SU-DHL-6 (cell line): ENCODE measurements at regions not wholly inside any gene's neighbourhood (a gene's known extent, or its start where the extent isn't known, plus 50 kb on each side); places are given as distances from the start of the nearest gene placed in this dataset.

Source experiments
- H2AFZ ChIP-seq: fragments of 200-600 bp; sonication (generic); 2 replicates; pipeline ENCODE4 v1.6.1; 2014; ENCODE audit warnings: low read depth, mild to moderate bottlenecking, moderate library complexity, mixed read lengths, antibody characterized with exemption, low read length; ENCODE audit not compliant: severe bottlenecking
- H3F3A ChIP-seq: fragments of 200-600 bp; shearing (Covaris generic); 2 replicates; pipeline ENCODE4 v1.6.0; 2016; ENCODE audit warnings: antibody characterized with exemption, mild to moderate bottlenecking; ENCODE audit not compliant: insufficient read depth
- H3K27ac ChIP-seq: fragments of 200-600 bp; sonication (generic); 2 replicates; pipeline ENCODE4 v1.5.1; 2016; ENCODE audit warnings: low read depth, mild to moderate bottlenecking, low read length, moderate library complexity, mixed read lengths
- H3K27me3 ChIP-seq: fragments of 200-600 bp; sonication (generic), shearing (Covaris generic); 2 replicates; pipeline ENCODE4 v1.6.0; 2014; ENCODE audit warnings: mild to moderate bottlenecking, low read length
- H3K36me3 ChIP-seq: fragments of 200-600 bp; sonication (generic); 2 replicates; pipeline ENCODE4 v1.6.1; 2014; ENCODE audit warnings: mild to moderate bottlenecking, low read length, mixed read lengths
- H3K4me2 ChIP-seq: fragments of 300-600, 200-600 bp; shearing (Covaris generic), sonication (generic); 2 replicates; pipeline ENCODE4 v1.6.0; 2014; ENCODE audit warnings: low read length, low read depth, mild to moderate bottlenecking; ENCODE audit not compliant: poor library complexity, severe bottlenecking
- H3K4me3 ChIP-seq: fragments of 200-600 bp; sonication (generic); 2 replicates; pipeline ENCODE4 v1.5.1; 2014; ENCODE audit warnings: antibody characterized with exemption, low read length, mild to moderate bottlenecking, mixed read lengths; ENCODE audit not compliant: insufficient read depth, poor library complexity, severe bottlenecking
- H3K79me2 ChIP-seq: fragments of 200-600 bp; sonication (generic); 2 replicates; pipeline ENCODE4 v1.6.1; 2014; ENCODE audit warnings: mild to moderate bottlenecking, low read length, moderate library complexity; ENCODE audit not compliant: insufficient read depth
- H3K9ac ChIP-seq: fragments of 200-600 bp; sonication (generic); 2 replicates; pipeline ENCODE4 v1.7.0; 2014; ENCODE audit warnings: mild to moderate bottlenecking, low read length
- H3K9me2 ChIP-seq: fragments of 200-600 bp; sonication (generic); replicated peaks from 2 replicates; pipeline ENCODE4 v1.6.1; 2014; ENCODE audit warnings: low read length; ENCODE audit not compliant: insufficient read depth
- H3K9me3 ChIP-seq: fragments of 200-600 bp; sonication (generic); 2 replicates; pipeline ENCODE4 v1.6.1; 2014; ENCODE audit warnings: low read length, mixed read lengths; ENCODE audit not compliant: insufficient read depth
- H4K20me1 ChIP-seq: fragments of 200-600 bp; sonication (generic); 2 replicates; pipeline ENCODE4 v1.6.1; 2014; ENCODE audit warnings: low read depth, mild to moderate bottlenecking, antibody characterized with exemption, low read length, moderate library complexity, mixed read lengths
- CTCF ChIP-seq: fragments of 200-600 bp; sonication (generic); IDR thresholded peaks from one replicate; pipeline ENCODE4 v1.5.1; 2017; ENCODE audit warnings: antibody characterized with exemption, mild to moderate bottlenecking, low read length, moderate library complexity; ENCODE audit not compliant: insufficient read depth, poor library complexity, severe bottlenecking
- EZH2phosphoT487 ChIP-seq: fragments of 200-600 bp; sonication (generic), shearing (Covaris generic); conservative IDR thresholded peaks from 2 replicates; pipeline ENCODE4 v1.6.1; 2018; ENCODE audit warnings: mild to moderate bottlenecking, antibody characterized with exemption, low read length, moderate library complexity, mixed read lengths

- H3F3A ChIP-seq: no peaks in the 10 kb centered on the region
- H3K27ac ChIP-seq: no peak overlapping the region
- no peaks in the 10 kb centered on the region for H4K20me1 ChIP-seq
- no peak overlapping the region for H3K4me3 ChIP-seq
- H3K9me3 ChIP-seq: no peaks in the 10 kb centered on the region
- no peak overlapping the region for H3K9ac ChIP-seq
- no peaks in the 10 kb centered on the region for H3K9me2 ChIP-seq
- H3K4me2 ChIP-seq: no peak overlapping the region
- H3K36me3 ChIP-seq: no peaks in the 10 kb centered on the region
- H2AFZ ChIP-seq: no peak overlapping the region
- no peaks in the 10 kb centered on the region for H3K27me3 ChIP-seq
- TF ChIP-seq EZH2phosphoT487: no peak
- H3K79me2 ChIP-seq: no peaks in the 10 kb centered on the region
These were observed 188.6 kb upstream of the SH3BP4 start for GRCh38 chr2:234763002-234763873.

DNA sequence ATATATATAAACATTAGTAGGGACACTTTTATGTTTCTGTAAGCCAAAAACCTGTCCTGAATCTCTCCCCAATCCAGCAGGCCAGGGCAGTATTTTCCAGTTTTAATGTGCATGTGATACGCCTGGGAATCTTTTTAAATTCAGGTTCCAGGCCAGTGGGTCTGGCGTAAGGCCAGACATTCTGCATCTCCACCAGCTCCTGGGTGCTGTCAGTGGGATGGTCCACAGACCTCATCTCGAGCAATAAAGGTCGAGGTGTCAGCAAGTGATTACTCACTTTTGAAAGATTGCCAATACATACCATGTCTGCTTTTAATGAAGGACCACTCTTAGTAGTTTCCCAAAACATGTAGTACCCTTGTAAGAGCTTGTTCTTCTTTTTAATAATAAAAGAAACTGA is 189.9 kb upstream of the SH3BP4 start:
- Histone ChIP-seq H3K4me2 (no peak overlapping the region), H3K4me3 (no peak overlapping the region), H2AFZ (no peak overlapping the region), H3K9me3 (no peaks in the 10 kb centered on the region), H3K9ac (no peak overlapping the region), H3K27me3 (no peaks in the 10 kb centered on the region), H3K27ac (no peak overlapping the region), H3F3A (no peaks in the 10 kb centered on the region), H4K20me1 (no peaks in the 10 kb centered on the region), H3K9me2 (no peaks in the 10 kb centered on the region), H3K79me2 (no peaks in the 10 kb centered on the region), H3K36me3 (no peaks in the 10 kb centered on the region)
- TF ChIP-seq EZH2phosphoT487: no peak
- TF ChIP-seq CTCF: no peak

- Histone ChIP-seq H3K9ac (no peak overlapping the region), H4K20me1 (no peaks in the 10 kb centered on the region), H3K9me2 (no peaks in the 10 kb centered on the region), H3K79me2 (no peaks in the 10 kb centered on the region), H3K9me3 (no peaks in the 10 kb centered on the region), H3F3A (no peaks in the 10 kb centered on the region), H3K27ac (no peak overlapping the region), H3K36me3 (no peaks in the 10 kb centered on the region), H3K4me2 (no peak overlapping the region), H2AFZ (no peak overlapping the region), H3K4me3 (no peak overlapping the region), H3K27me3 (no peaks in the 10 kb centered on the region)
- TF ChIP-seq CTCF (no peak), EZH2phosphoT487 (no peak)
These were observed 197.7 kb upstream of the SH3BP4 start for GRCh38 chr2:234754126-234754525.

DNA sequence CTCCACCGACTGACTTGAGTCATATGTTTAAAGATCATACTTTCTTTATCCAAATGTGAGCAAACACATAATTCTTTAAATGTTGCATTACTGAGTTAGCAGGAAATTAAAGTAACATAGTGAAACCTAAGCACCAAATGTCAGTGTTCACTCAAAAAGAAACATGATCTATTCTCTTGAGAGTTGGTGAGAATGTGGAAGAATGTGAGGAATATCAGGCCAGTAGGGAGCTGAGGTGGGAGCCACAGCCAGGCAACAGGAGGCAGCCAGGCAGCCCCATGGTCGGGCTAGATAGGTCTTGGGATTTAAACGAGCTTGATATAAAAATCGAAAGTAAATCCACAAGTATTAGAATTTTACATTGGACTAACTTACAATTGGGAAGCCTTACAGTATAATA is 198.1 kb upstream of the SH3BP4 start:
- H3K79me2 ChIP-seq: no peaks in the 10 kb centered on the region
- no peaks in the 10 kb centered on the region for H4K20me1 ChIP-seq
- H3K9me3 ChIP-seq: no peaks in the 10 kb centered on the region
- no peak overlapping the region for H3K4me2 ChIP-seq
- no peaks in the 10 kb centered on the region for H3K36me3 ChIP-seq
- no peak overlapping the region for H3K4me3 ChIP-seq
- H3F3A ChIP-seq: no peaks in the 10 kb centered on the region
- H3K9ac ChIP-seq: no peak overlapping the region
- no peaks in the 10 kb centered on the region for H3K9me2 ChIP-seq
- no peak overlapping the region for H2AFZ ChIP-seq
- H3K27me3 ChIP-seq: no peaks in the 10 kb centered on the region
- no peak for TF ChIP-seq CTCF
- no peak for TF ChIP-seq EZH2phosphoT487
- no peak overlapping the region for H3K27ac ChIP-seq
